HG03342 (cell line): ENCODE measurements at regions not wholly inside any gene's neighbourhood (a gene's known extent, or its start where the extent isn't known, plus 50 kb on each side); places are given as distances from the start of the nearest gene placed in this dataset.

Source experiments
- ATAC-seq: cut with Tn5 transposase; IDR thresholded peaks from one replicate; pipeline ENCODE4 v1.9.1; 2021; ENCODE audit warnings: mild to moderate bottlenecking, moderate library complexity; ENCODE audit not compliant: unreplicated experiment

GRCh38 chr10:10542477-10542876, 475.2 kb upstream of the CELF2 start:
- ATAC-seq: no peak

GRCh38 chr10:10544890-10545289, 472.8 kb upstream of the CELF2 start:
- no peak for ATAC-seq

DNA sequence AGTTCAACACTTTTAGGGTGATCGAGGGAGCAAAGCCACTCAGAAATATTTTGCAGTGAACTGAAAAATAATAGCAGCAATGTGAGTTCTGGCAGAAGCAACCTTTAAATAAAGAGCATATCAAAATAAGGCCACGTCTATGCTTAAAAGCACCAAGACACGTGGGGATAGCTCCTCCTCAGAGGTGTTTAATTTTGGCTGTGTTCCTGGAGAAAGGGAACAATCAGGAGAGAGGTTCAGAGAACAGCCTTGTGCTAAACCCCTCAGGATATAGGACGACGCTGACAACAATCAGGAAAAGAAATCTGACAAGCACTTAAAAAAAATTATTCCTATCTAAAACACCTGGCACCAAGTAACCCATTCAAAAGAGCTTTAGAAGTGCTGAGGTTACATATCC, 471.9 kb upstream of the CELF2 start:
- ATAC-seq: no peak

GRCh38 chr10:10551596-10552301, 465.9 kb upstream of the CELF2 start:
- ATAC-seq: no peak

DNA sequence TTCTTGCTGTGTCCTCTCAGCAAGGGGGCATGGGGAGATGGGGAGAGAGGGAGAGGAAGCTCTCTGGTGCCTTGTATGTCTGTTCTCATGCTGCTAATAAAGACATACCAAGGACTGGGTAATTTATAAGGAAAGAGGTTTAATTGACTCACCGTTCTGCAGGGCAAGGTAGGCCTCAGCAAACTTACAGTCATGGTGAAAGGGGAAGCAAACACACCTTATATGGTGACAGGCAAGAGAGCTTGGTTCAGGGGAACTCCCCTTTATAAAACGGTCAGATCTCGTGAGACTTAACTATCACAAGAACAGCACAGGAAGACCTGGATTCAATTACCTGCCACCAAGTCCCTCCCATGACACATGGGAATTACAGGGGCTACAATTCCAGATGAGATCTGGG, 464.7 kb upstream of the CELF2 start:
- no peak for ATAC-seq

GRCh38 chr10:10564081-10564794, 453.4 kb upstream of the CELF2 start:
- no peak for ATAC-seq

DNA sequence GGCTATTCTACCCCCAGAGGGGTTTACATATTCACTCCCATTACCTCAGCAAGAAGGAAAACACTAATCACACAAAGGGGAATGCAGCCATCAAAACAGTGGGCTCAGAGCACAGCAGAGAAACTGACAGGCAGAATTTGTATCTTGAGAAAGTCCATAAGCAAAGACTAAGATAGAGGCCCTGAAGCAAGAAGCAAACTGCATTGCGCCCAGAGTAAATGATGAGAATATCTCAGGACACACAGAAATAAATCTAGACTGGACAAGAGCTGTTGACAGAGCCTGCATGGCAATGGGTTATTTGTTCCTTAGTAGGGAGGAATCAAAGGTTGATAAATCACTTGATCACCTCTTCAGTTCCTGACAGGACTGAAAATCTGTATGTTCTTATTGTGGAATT, 440.7 kb upstream of the CELF2 start:
- ATAC-seq: no peak

- ATAC-seq: no peak
These were observed 438.0 kb upstream of the CELF2 start for GRCh38 chr10:10579709-10580108.

DNA sequence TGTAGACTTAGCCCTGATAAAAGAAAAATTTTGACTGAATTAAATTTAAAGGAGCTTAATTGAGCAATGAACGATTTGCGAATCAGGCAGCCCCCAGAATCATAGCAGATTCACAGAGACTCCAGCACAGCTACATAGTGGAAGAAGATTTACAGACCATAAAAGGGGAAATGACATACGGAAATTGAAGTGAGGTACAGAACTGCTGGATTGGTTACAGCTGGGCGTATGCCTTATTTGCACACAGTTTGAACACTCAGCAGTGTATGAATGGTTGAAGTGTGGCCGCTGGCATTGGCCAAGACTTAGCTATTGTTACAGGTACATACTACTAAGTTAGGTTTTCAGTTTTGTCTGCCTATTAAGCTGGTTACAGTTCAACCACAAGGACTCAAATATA, 433.5 kb upstream of the CELF2 start:
- no peak for ATAC-seq

DNA sequence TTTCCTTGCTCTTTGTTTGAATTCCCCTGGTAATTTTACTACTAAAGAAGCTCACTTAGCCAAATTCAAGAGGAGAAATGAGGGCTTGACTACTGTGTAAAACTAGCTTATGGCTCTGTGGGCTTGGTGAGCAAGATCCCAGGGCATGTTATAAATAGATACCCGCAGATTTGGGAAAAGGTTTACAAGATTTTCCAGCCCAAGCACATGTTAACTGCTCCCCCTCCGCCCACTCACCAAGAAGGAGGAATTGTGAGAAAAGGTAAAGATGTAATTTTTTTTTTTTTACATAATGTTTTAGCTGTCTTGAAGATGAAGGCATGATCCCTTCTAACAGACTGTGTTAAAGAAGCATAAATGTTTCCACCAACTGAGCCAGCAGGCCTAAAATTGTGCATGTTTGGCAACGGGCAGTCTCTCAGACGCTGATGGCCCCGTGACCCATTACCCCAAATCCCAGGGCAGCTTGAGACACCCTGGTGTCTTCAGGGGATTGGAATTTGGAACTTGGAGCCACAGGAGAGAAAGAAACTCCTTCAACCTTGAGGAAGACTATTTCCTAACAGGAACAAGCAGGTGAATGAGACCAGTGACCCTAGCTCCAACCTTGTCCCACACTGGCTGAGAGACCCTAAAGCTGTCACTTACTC, 429.8 kb upstream of the CELF2 start:
- ATAC-seq: no peak

DNA sequence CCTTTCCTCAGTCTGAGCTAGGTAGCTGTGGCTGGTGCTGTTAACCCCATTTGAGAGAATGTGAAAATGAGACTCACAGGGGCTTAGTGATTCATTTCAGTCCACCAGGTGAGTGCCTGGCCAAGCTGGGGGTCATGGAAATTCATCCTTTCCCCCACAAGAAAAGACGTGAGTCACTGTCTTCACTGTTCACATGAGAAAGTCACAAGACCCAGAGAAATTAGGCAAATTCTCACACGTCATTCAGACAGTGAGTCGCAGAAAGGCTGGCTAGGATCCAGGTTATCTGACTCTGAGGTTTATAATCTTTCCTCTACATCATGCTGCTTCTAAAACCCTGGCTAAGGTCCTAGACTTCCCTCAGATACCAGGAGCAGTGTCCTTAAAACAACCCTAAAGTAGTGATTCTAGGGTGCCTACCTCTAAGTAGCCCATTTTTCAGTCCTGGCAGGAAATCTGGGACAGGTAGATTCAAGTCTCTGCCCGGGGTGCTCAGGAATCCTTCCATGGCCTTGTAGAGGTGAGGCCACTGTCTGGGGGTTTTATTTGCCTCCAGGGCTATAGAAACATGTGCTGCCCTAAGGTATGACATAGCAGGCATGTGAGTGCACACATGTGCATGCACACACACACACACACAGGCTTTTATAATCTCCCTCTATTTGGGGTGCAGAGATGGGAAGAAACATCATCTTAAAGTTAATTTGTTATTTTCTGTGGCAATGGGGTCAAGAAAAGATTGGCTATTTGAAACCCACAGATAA, 427.9 kb upstream of the CELF2 start:
- ATAC-seq: peak; percentile 84

- no peak for ATAC-seq
These were observed 425.8 kb upstream of the CELF2 start for GRCh38 chr10:10591715-10592341.

GRCh38 chr10:10596256-10596655, 421.4 kb upstream of the CELF2 start:
- no peak for ATAC-seq

- ATAC-seq: no peak
These were observed 419.4 kb upstream of the CELF2 start for GRCh38 chr10:10598297-10598696.

GRCh38 chr10:10600004-10600403, 417.7 kb upstream of the CELF2 start:
- no peak for ATAC-seq

DNA sequence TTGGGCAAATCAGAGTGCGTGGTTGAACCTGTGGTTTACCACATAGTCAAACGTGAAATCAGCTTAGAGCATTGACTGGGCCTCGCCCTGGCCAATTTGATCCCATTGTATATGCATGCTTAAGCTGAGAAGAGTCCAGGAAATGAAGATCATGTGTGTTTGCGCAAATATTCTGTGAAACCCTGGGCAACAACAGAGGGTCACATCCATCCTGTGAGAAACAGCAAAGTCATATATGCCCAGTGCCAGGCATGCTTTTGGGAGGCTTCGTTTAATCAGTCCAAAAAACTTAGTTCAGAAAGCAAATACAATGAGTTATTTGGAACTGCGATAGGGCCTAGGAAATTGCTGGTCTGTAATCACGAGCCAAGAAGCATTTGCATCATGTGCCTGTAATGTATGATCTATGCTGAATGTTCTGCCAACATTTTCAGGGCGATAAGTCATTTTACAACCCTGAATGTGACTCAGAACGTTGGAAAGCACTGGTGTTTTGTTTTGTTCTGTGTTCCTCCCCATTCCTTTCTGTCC, 412.1 kb upstream of the CELF2 start:
- no peak for ATAC-seq

- ATAC-seq: no peak
These were observed 408.2 kb upstream of the CELF2 start for GRCh38 chr10:10609379-10609955.

GRCh38 chr10:10610171-10610570, 407.5 kb upstream of the CELF2 start:
- no peak for ATAC-seq

DNA sequence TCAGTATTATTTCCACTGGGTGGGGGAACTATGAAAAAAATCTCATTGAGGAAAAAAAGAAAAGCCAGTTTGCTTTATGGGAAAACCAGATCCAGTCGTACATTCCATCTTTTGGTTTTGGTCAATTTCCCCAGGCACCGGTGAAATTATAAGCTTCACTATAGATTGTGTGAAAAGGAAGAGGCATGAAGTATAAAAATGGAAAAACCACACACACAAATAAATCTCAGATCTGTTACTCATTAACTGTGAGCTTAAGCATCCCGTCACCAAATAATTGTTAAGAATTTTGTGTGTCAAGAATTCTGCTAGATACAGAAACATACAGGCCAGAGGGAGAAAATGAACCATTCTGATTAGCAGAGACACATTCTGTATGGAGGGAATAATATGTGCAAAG, 405.5 kb upstream of the CELF2 start:
- ATAC-seq: no peak

DNA sequence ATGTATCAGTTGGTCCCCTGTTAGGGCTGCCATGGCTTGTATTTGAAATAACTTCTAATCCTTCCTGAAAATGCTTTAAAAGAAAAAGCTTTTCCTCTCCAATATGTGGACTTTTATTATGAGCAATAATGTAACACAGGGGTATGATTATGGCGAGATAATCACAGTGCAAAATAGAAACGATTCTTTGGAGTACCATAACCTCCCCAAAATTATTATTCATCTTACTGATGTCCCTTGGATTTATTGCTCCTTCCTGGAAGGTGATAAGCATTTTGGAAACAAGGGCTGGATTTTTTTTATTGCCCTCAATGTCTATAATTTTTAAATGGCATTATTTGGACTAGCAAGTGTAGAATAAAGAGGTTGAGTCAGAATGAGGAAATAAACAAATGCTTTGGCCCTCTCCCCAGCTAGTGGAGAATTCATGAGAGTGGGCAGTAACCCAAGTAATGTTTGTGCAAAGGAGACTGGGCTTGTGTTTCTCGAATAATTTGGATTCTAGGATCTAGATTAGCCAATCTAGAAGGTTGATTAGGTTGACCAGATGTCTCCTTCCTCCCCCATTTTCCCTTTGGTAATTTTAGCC, 403.9 kb upstream of the CELF2 start:
- ATAC-seq: no peak
